Hippocampal formation (tissue), 2 donors: ENCODE measurements at regions not wholly inside any gene's neighbourhood (a gene's known extent, or its start where the extent isn't known, plus 50 kb on each side); places are given as distances from the start of the nearest gene placed in this dataset.
A peak's percentile ranks its signal among the peaks of the same experiment; 100 is the strongest.

Source experiments
- DNase-seq, 2 donors: peaks; one replicate each; lab custom pipeline; 2025; lab: John Stamatoyannopoulos, UW

- no peak for DNase-seq
Observed at GRCh38 chr4:129346734-129347133, 250.8 kb downstream of the C4orf33 start.

- DNase-seq: no peak
Observed at GRCh38 chr4:129350834-129351721, 255.1 kb downstream of the C4orf33 start.

- no peak for DNase-seq
Observed at GRCh38 chr4:129352480-129352879, 256.5 kb downstream of the C4orf33 start.

GRCh38 chr4:129353490-129353889 is 257.5 kb downstream of the C4orf33 start:
- DNase-seq: no peak

- DNase-seq: no peak
Observed at GRCh38 chr4:129355031-129355430, 259.1 kb downstream of the C4orf33 start.

GRCh38 chr4:129355516-129355915 is 259.6 kb downstream of the C4orf33 start:
- DNase-seq: no peak

- DNase-seq: no peak
Observed at GRCh38 chr4:129358571-129358970, 262.6 kb downstream of the C4orf33 start.

- no peak for DNase-seq
Observed at GRCh38 chr4:129359461-129359860, 263.5 kb downstream of the C4orf33 start.

GRCh38 chr4:129362691-129363274 is 266.8 kb downstream of the C4orf33 start:
- peak; percentile 2 to 81 for DNase-seq

- DNase-seq: no peak
Observed at GRCh38 chr4:129364747-129365452, 268.9 kb downstream of the C4orf33 start.

- DNase-seq: no peak
Observed at GRCh38 chr4:129369361-129370010, 273.5 kb downstream of the C4orf33 start.

GRCh38 chr4:129371065-129371464 is 275.1 kb downstream of the C4orf33 start:
- no peak for DNase-seq

GRCh38 chr4:129371926-129372325 is 276.0 kb downstream of the C4orf33 start:
- DNase-seq: no peak

- DNase-seq: no peak
Observed at GRCh38 chr4:129377131-129377845, 281.3 kb downstream of the C4orf33 start.

- no peak for DNase-seq
Observed at GRCh38 chr4:129378364-129378763, 282.4 kb downstream of the C4orf33 start.

- DNase-seq: no peak
Observed at GRCh38 chr4:129379429-129379828, 283.5 kb downstream of the C4orf33 start.

- DNase-seq: no peak
Observed at GRCh38 chr4:129384974-129385373, 289.0 kb downstream of the C4orf33 start.

- DNase-seq: no peak
Observed at GRCh38 chr4:129387666-129388065, 291.7 kb downstream of the C4orf33 start.

- no peak for DNase-seq
Observed at GRCh38 chr4:129393976-129394375, 298.0 kb downstream of the C4orf33 start.

GRCh38 chr4:129394635-129395034 is 298.7 kb downstream of the C4orf33 start:
- no peak for DNase-seq

- no peak for DNase-seq
Observed at GRCh38 chr4:129403848-129404247, 307.9 kb downstream of the C4orf33 start.

- no peak for DNase-seq
Observed at GRCh38 chr4:129410115-129410514, 314.2 kb downstream of the C4orf33 start.
